CD4-positive, alpha-beta T cell treated with Interferon gamma for 1 hour (primary cell): ENCODE measurements at regions not wholly inside any gene's neighbourhood (a gene's known extent, or its start where the extent isn't known, plus 50 kb on each side); places are given as distances from the start of the nearest gene placed in this dataset.
A peak's percentile ranks its signal among the peaks of the same experiment; 100 is the strongest.
"Not testable (repeated sequence)": the region's sequence is repeated elsewhere in the genome, so short reads cannot be mapped to it uniquely, and the experiment has no call there.

Experiments used
- DNase-seq: peaks from one replicate; pipeline ENCODE4 v3.0.0-alpha.2; 2020

DNA sequence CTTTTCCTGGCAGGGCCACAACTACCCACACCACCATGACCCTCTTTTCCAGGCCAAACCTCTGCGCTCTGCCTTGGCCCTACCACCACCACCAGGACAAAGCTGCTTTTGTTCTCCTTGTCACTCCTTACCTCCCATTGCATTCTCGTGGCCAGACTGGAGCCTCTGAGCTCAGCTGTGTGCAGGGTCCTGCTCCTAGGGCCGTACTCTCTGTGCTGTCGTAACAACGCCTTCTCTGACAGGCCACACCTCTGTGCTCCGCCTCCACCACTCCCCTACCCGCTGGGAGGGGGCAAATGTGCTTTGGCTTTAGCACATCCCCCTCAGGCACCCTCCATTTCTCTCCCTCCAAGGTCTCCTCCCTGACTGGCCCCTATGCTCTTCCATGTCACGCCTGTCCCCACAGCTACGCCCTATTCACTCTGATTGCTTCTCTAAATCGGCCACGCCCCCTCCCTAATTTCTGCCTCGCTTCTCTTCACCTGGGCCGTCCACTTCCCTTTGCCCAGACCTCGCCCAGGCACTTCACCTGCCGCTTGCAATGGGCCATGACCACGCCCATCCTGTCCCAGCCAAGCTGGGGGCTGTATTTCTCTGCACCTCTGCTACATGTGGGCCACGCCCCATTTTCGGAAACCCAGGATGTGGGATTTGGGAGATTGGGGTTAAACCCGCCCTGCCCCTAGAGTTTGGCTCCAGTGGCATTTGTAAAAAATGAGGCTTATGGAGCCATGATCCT is 472.3 kb downstream of the KLF12 start:
- no peak for DNase-seq

DNA sequence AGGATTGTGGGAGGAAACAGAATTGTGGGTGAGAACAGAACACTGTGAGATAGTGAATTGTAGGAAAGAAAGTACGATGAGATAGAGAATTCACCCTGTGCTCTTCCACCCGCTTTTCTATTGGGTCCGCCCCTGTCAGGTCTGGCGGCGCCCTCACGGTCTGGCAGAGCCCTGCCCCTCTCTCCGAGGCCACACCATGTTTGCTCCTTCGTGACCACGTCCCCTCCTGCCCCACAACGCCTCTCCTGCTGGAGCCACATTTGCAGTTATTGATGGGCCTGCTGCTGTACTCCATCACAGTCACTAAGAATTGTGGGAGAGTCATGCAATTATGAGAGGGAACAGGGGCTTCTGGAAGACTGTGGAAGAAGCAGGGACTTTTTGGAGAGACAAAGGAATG is 473.1 kb downstream of the KLF12 start:
- no peak for DNase-seq

DNA sequence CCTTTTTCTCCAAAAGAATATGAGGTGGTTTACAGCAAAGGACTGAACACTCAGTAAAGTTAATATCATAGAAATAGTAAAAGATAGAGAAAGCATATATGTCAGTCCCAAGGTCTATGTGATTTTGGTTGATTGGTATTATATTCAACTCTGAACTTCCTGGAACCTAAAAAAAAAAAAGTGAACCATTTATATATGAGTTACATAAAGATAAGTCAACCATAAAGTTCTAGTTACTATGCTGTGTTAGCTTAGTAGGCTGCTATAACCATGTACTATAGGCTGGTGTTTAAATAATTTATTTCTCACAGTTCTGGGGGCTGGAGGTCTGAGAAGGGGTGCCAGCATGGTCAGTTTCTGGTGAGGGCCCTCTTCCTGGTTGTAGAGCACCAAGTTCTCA is 475.6 kb downstream of the KLF12 start:
- no peak for DNase-seq

DNA sequence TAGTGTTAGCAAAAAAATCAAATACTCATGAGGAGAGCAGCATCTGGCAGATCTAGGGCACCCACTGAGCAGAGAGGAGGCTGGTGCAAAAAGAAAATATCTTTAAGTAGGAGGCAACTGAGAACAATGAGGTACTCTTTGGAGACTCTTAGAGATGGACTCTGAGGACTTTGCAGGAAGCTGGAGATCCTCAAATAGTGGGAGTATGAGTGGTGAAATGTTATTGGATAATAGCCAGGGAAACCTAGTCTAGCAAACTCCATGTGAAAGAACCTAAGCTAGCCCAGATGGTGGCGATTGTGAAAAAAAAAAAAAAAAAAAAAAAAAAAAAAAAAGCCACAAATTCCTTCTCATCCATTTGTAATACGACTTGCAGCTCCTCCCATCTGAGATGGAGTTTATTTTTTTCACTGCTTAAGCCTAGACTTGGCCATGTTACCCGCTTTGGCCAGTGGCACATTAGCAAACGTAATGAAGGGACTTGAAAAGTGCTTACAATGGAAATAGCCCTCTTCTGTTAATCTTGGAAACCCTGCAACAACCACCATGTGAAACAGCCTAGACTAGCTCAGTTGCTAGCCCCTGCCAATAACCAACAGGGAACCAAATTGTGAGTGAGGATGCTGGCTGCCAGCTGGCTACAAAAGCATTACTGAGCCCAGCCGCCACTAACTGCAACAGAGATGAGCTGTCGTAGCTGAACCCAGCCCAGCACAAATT is 476.2 kb downstream of the KLF12 start:
- no peak for DNase-seq

DNA sequence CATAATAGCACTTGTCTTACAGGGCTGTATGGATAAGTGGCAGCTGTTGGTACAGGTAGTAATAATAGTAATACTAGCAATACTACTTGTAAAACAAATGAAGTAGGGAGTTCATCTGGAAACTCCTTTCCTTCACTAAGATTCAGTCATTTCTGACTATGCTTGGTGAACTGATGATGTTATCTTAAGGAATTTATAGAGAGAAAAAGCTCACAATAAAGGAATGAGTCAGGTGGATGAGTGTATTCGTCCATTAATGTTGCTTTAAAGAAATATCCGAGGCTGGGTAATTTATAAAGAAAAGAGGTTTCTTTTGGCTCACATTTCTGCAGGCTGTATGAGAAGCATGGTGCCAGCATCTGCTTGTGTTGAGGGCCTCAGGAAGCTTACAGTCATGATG is 477.3 kb downstream of the KLF12 start:
- no peak for DNase-seq

DNA sequence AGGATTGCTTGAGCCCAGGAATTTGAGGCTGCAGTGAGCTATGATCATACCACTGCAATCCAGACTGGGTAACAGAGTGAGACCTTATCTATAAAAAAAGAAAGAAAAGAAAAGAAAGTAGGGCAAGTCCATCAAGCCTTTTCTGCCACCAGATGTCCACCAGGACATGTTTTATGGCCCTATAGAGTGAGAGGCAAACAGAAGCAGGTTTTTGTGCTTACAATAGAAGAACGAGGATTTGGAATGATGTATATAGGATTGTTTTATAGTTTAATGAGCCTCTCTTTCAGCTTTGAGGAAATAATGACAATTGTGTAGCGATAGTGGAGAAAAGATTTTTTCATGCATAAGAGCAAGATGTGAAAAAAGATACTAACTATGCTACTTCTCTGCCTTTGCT is 480.5 kb downstream of the KLF12 start:
- no peak for DNase-seq

DNA sequence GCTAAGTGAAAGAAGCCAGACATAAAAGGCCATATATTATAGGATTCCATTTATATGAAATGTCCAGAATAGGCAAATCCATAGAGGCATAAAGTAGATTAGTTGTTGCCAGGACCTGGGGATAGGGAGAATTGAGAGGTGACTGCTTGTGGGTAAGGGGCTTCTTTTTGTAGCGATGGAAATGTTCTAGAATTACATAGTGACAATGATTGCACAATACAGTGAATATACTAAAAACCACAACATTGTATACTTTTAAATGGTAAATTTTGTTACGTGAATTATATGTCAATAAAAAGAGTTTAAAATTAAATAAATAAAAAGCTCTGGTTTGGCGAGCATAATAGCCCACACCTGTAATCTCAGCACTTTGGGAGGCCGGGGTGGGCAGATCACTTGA is 486.8 kb downstream of the KLF12 start:
- no peak for DNase-seq

DNA sequence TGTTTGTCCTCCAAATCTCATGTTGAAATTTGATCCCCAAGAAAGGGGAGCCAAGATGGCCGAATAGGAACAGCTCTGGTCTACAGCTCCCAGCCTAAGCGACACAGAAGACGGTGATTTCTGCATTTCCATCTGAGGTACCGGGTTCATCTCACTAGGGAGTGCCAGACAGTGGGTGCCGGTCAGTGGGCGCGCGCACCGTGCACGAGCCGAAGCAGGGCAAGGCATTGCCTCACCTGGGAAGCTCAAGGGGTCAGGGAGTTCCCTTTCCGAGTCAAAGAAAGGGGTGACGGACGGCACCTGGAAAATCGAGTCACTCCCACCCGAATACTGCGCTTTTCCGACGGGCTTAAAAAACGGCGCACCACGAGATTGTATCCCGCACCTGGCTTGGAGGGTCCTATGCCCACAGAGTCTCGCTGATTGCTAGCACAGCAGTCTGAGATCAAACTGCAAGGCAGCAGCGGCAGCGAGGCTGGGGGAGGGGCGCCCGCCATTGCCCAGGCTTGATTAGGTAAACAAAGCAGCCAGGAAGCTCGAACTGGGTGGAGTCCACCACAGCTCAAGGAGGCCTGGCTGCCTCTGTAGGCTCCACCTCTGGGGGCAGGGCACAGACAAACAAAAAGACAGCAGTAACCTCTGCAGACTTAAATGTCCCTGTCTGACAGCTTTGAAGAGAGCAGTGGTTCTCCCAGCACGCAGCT is 493.6 kb downstream of the KLF12 start:
- not testable (repeated sequence) for DNase-seq

DNA sequence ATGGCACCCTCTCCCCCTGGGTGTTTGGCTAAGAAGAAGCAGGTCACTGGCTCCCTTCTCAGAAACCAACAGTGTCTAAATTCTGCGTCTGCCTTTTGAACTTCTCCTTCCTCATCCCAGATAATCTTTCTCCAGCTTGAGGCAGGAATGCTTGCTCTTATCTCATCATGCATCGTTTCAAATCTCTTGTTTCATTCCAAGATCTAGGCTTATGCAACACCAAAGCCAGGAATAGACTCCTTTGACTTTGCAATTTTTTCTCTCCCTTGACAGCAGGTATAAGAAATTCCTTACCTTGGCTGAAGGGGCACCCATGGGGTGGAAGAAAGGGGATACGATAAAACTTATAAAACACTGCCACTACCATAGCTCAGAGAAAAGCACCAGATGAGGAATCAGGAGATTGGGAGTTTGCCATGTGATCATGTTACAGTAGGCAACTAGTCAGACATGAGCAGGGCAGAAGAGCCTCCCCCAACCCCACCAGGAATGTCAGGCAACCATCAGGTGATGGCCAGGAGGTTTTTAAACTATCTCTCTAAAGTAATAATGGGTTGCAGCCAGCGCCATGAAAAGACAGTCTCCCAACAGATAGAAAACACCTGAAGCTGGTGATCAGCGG is 498.9 kb downstream of the KLF12 start:
- DNase-seq: no peak

DNA sequence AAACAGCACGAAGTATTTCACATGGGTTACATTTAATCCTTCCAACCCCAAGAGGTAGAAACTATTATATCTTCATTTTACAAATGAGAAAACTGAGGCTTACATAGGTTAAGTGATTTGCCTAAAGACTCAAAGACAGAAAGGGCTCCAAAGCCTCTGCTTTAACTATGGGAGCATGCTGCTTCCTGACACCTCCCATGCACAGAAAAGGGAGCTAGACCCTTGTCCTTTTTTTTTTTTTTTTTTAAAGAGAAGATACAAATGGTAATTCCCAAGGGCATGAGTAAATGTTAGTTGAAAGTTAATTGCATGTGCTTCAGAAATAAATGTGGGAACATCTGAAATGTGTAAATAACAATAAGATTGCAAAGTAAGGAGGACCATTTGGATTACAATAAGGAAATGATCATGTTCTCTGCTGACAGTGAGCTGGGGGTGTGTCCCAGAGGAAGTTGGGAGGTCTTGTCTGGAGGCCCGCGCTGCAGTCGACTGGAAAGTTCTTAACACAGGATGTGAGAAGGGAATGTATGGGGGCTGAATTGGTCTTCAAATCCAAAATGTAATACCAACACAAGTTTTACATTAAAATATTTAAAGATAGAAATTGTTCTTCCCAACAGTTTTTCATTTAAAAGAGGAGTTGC is 500.3 kb downstream of the KLF12 start:
- DNase-seq: no peak

DNA sequence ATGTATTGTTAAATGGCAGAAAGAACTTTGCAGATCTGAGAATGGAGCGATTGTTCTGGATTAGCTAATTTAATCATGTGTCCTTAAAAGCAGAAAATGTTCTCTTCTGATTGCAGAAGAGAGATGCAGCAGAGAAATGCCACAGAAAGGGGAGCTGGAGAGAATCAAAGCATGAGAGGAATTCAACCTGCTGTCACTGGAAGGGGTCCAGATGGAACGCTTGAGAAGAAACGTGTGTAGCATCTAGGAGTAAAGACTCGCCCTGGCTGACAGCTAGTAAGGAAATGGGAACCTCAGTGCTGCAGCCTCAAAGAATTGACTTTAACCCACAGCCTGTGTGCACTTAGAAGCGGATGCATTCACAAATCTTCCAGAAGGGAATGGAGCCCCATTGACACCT is 502.8 kb downstream of the KLF12 start:
- DNase-seq: no peak

DNA sequence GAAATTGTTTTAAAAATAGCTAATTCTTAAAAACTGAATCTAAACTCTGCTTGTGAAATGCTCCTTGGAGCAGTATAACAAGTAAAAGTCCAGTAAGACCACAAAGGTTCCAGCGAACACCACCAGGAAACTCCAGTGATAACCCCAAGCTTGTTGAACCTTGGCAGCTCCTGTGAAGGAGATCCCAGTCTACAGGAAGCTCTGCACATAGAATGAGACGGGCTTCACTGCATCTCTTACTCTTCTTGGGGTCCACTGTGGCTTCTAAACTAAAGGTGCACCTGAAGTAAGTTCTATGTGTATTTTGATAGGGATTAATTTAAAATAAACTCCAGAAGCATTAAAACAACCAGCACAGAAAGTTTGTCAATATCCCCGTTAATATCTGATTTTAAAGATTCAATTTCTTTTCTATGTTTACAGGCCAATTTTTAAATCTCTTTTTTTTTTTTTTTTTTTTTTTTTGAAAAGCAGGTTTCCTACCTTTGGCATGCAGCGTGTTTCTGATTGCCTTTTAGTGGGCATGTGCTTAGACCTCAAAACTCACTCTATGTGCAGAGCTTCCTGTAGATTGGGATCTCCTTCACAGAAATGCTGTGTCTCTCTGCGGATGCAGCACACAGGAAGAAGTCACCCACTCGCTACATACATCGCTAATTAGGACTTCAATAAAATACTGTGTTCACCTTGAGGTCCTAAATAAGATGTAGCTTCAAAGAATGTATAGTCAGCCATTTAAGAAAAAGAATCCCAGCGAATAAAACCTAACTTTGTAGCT is 508.5 kb downstream of the KLF12 start:
- peak; percentile 6 for DNase-seq

DNA sequence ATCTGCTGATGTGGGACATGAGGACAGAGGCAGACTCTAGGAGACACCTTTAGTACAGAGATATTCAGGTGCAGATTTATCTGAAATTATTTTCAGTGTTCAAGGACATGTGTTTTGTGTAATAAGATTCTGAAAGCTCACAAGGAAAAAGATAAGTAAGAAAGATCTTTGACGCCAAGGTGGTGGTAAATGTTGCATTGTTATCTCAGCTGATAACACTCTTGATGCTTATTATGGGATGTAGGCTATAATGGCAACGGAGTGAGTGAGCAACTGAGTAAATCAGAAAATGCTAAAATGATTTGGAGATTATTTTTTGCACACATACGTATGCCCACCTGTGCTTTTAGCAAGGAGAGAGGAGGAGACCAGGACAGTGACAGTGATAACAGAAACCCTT is 510.9 kb downstream of the KLF12 start:
- DNase-seq: no peak

DNA sequence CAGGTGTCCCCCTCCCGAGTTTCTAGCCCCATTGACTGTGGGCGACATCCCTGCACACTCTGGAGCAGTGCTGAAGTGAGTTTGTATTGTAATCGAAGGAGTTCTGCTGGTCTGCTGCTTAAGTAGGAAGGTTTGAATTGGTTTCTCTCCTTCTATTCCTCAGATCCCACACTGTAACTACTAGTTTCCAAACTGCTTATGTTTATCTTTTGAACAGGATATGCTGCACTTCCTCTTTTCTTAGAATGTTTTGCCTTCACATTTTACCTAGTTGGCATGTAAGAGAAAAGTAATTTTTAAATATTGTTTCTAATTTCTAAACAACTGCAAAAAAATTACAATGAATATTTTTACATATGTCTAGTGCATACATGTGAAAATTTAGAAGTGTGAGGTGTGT is 511.8 kb downstream of the KLF12 start:
- DNase-seq: no peak

DNA sequence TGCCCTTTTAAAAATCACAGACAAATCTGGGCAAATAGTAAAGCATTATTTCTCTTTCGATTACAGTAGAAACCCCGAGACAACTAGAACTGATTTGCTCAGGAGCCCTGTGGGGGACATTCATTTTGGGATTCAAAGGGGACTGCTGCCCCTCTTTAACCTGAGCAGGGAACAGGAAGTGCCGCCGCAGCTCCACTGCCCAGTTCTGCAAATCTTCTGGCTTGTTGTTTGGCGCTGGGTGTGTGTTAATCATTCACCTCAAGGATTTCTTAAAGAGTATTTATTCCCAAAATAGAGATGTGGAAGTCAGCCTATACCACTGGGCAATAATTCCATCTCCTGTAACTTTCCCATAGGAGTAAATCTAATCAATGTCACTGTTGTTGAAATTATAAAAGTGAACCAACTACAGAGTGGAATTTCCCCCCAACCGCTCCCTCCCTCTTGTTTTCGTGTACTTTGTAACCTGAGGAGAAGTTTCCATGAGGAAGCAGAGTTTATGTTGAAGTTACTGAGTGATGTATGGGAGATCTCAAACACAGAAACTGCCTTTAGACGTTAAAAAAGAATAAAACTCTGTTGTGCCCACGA is 515.8 kb downstream of the KLF12 start:
- DNase-seq: no peak

DNA sequence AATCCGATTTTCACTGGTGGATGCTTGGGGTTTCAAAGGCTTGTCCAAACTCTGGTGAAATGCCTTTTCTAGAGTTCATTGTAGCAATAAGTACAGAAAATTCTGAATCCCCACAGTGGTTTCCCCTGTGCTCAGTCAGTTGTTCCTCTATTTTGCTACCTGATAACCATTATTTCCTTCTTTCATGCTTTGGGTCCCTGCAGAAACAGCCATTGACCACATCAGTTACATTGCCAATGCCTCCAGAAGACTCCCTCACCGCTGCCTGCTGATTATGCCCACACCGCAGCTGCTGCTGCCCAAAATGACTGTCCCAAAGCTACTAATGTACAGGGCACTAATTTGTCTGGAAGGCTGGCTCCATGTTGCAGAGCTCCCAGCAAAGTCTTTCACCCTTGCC is 517.3 kb downstream of the KLF12 start:
- DNase-seq: no peak

DNA sequence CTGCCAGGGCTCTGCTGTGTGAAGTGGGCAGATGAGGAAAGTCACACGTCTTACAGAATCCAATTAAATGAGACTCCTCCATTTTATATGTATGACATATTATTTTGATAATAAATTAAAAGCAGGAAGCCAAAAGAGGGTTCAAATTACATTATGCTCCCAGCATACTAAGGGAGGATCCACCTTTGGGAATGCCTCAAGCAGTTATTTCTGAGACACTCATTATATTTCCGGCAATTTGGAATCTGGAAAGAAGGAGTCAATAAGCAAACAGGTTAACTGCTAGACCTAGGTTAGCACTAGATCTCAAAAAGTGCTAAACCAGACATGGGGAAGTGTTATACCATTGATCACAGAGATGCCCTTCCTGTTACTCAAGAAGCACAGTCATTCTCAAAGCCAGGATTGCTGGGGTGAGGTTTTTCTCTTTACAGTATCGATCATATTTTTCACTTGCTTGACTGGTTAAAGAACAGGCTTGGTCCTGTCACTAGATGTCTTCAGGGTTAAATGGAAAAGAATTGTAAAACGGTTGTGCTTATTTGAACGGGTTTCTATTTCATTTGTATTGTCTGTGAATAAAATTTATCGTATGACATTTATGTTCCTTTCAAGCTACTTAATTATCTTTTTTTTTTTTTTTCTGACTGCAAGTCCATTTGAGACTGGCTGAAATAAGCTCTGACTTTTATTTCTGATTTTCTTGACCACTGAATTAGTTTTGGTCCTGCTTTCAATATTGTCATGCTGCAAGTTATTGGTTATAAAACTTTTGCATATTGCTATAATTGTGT is 523.2 kb downstream of the KLF12 start:
- DNase-seq: no peak

DNA sequence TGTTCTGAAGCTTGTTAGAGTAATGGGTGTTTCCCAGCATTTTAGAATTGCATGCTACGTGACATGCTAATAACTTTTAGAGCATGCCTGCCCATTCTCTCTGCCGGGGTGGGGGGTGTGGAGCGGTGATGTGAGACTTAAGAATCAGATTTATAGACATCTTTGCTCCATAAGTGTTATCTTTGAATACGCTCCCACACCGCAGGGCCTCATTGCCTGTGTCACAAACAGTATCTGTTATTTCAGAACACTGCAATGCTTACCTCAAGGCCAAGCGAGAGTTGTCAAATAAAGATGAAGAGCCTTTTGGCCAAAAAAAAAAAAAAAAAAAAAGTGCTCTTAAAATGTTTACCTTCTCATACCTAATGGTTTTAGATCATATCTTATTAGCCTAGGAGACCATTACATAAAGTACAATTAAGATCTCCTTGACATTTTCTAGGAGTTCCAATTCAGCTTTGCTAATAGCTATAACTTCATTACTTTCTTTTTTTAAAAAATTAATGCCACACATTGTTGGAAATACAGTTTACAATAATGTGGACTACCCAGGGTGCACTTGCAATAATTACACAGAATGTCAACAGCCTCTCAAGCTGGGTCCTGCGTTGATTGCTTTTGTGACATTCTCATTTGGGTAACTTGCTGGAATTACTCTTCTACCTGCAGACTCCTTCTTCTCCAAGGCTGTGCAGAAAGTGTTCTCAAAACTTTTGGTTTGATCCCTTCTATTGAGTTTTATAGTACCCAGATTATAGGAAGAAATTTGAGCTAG is 525.3 kb downstream of the KLF12 start:
- DNase-seq: no peak

DNA sequence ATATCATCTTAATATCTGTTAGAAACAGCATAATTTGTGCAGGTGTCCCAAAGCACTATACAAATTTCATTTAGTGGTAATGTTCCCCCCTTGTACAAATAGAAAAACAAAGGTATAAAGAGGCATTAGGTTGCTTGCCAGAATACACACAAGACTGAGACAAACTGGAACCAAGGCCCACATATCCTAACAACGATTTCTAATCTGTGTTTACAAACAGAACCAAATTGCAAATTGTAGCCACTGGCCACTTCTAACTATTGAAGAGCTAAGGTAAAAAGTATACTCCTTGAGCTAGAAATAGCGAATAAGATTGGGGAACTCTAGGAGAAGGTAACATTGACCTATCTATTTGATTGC is 526.1 kb downstream of the KLF12 start:
- DNase-seq: no peak

DNA sequence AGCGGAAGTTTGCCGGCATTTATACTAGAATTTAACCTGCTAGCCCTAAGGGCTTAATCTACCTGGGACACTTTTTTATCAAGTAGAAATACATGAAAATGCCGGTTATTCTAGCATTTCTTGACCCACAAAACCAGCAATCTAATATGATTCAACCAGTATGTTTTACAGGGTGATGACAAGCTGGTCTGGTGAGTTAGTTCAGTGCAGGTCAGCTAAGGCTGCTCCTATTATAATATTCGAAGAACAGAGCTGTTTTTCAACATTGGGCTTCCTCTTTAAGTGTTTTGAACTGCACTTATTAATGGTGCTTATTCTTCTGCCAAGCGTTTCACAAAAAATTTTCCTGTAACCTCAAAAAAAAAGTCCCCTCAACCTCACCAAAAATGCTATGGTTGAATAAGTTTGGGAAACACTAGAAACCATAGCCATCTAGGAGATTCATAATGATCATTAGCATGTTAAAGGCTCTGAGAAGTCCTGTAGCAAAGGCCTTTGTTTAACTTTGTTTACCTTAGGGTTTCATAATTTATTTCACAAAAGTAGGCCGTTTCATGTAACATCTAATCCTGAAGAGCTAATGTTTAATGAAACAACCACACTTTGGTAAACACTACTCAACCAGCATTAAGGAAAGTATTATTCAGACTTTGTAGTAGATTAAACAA is 526.6 kb downstream of the KLF12 start:
- no peak for DNase-seq
